ENCODE measurements at regions not wholly inside any gene's neighbourhood (a gene's known extent, or its start where the extent isn't known, plus 50 kb on each side); places are given as distances from the start of the nearest gene placed in this dataset.

GRCh38 chr6:103367212-103367611, 1492.5 kb downstream of the HACE1 start:
- Histone ChIP-seq H2BK15ac (ENCODE audit: low read length) (no peak overlapping the region), H2AFZ (ENCODE audit: low read length) (peak overlapping the region; percentile 58; the same call in 1 of the 2 replicates), H3K4me2 (ENCODE audit: insufficient read depth in 1 of 2, low read depth in 2 of 2, low read length in 2 of 2) (no peak overlapping the region), H2BK12ac (ENCODE audit: low read depth, low read length) (no peak overlapping the region), H3K79me1 (ENCODE audit: low read depth, low read length) (no peaks in the 10 kb centered on the region), H3K9ac (replicated peaks in 1 of 4; ENCODE audit: extremely low read depth in 1 of 4, low read depth in 3 of 4, low read length in 3 of 4) (no peak overlapping the region), H3K23ac (ENCODE audit: insufficient read length) (no peak overlapping the region), H3K27me3 (replicated peaks in 1 of 4; ENCODE audit: control insufficient read depth in 3 of 4, extremely low read depth in 1 of 4, insufficient read depth in 3 of 4, low read length in 3 of 4) (no peaks in the 10 kb centered on the region), H2AK5ac (ENCODE audit: low read depth, low read length) (no peak overlapping the region), H3K36me3 (ENCODE audit: control insufficient read depth in 2 of 4, insufficient read depth in 4 of 4, low read length in 3 of 4) (no peaks in the 10 kb centered on the region), H4K91ac (replicated peaks; ENCODE audit: insufficient read length, low read length) (no peak overlapping the region), H3K14ac (ENCODE audit: insufficient read length) (no peak overlapping the region), H3K4ac (replicated peaks; ENCODE audit: insufficient read length, low read depth, low read length) (no peak overlapping the region), H3K27ac (ENCODE audit: low read depth, low read length) (no peak overlapping the region), H2BK20ac (ENCODE audit: low read length) (no peak overlapping the region), H2BK120ac (replicated peaks; ENCODE audit: low read depth, low read length) (no peak overlapping the region), H3K56ac (replicated peaks; ENCODE audit: insufficient read length, low read depth, low read length) (no peak overlapping the region), H4K20me1 (replicated peaks in 1 of 2; ENCODE audit: control insufficient read depth in 1 of 2, insufficient read depth in 2 of 2, low read length in 2 of 2) (no peaks in the 10 kb centered on the region), H4K5ac (ENCODE audit: insufficient read length, low read depth, low read length) (no peak overlapping the region), H3K9me3 (ENCODE audit: insufficient read depth in 2 of 2, low read depth in 1 of 2, low read length in 1 of 2) (no peaks in the 10 kb centered on the region), H2BK5ac (ENCODE audit: low read depth, low read length) (no peak overlapping the region), H3K79me2 (ENCODE audit: control insufficient read depth in 1 of 2, insufficient read depth in 2 of 2, low read length in 2 of 2) (no peaks in the 10 kb centered on the region), H4K8ac (ENCODE audit: extremely low read depth, insufficient read depth, low read length) (no peak overlapping the region), H3K4me1 (replicated peaks in 1 of 4; ENCODE audit: control insufficient read depth in 3 of 4, insufficient read depth in 4 of 4, low read length in 3 of 4) (peaks cover 0 to 2% (median 0%) of the 10 kb centered on the region in 4 experiments; a peak in 1 of 7 replicates), H3K4me3 (ENCODE audit: extremely low read depth in 1 of 4, insufficient read depth in 2 of 4, low read depth in 3 of 4, low read length in 4 of 4) (no peak overlapping the region), H3K23me2 (ENCODE audit: low read depth, low read length) (no peaks in the 10 kb centered on the region), H3K18ac (ENCODE audit: extremely low read depth, low read length) (no peak overlapping the region)
- CTCF ChIA-PET (ENCODE audit: partially characterized antibody) = no interaction called here
- FAIRE-seq = no peak
- DNase-seq (ENCODE audit: low read depth in 1 of 2, low spot score in 2 of 2) = no peak
- no peak for TF ChIP-seq HDAC6 (IDR thresholded peaks at IDR 0.05; ENCODE audit: low read depth, low read length)
- TF ChIP-seq TEAD4 (IDR thresholded peaks at IDR 0.05; ENCODE audit: low read depth, low read length) = no peak
- TF ChIP-seq ATF3 (IDR thresholded peaks at IDR 0.05; ENCODE audit: insufficient read depth, low read depth, low read length) = no peak
- no peak for TF ChIP-seq JUN (IDR thresholded peaks at IDR 0.05; ENCODE audit: low read depth, low read length)
- no peak for TF ChIP-seq SP4 (IDR thresholded peaks at IDR 0.05; ENCODE audit: low read length)
- TF ChIP-seq TAF7 (optimal IDR thresholded peaks at IDR 0.05; ENCODE audit: borderline replicate concordance, low read depth, low read length) = no peak
- no peak for TF ChIP-seq TBP (IDR thresholded peaks at IDR 0.05; ENCODE audit: low read depth, low read length)
- POLR2A ChIA-PET (ENCODE audit: partially characterized antibody) = no interaction called here

All from H1 (cell line).